HepG2 (cell line): ENCODE measurements at regions not wholly inside any gene's neighbourhood (a gene's known extent, or its start where the extent isn't known, plus 50 kb on each side); places are given as distances from the start of the nearest gene placed in this dataset.

Experiments
- ATAC-seq: fragments of 200-7000 bp; cut with Tn5 transposase; 3 replicates; pipeline ENCODE4 v1.9.1; 2020; ENCODE audit warnings: mild to moderate bottlenecking, moderate library complexity
- BruUV-seq: library from RNA; stranded (reverse); fragments of 400-500 nt; replicated peaks from 2 replicates; lab custom pipeline; 2021; lab: Mats Ljungman, UMichigan
- CTCF ChIA-PET: fragments of 300-600 bp; formaldehyde crosslinking; extraction: SDS; loops from one replicate; lab custom pipeline; 2021; ENCODE audit warnings: low total read pairs, inconsistent platforms, low intra/inter-chr PET ratio; lab: Yijun Ruan, JAX
- POLR2A ChIA-PET: fragments of 350-600 bp; sonication (Branson Sonifier 250); formaldehyde crosslinking; loops from one replicate; lab custom pipeline; 2020; ENCODE audit warnings: antibody characterized with exemption, inconsistent platforms; lab: Yijun Ruan, JAX
- DNase-seq: peaks from one replicate; pipeline ENCODE4 v3.0.0-alpha.2; 2015; ENCODE audit warnings: low spot score
- FAIRE-seq: peaks from 3 replicates; lab custom pipeline; 2011; peaks lifted over from hg19 to GRCh38; lab: Jason Lieb, UNC
- H2AFZ ChIP-seq: one replicate; pipeline ENCODE4 v1.6.1; 2011; ENCODE audit warnings: low read length, inconsistent platforms
- H3K27ac ChIP-seq: fragments of 300-600 bp; 3 replicates; pipeline ENCODE4 v1.8.0; 2011; ENCODE audit warnings: mixed run types, mild to moderate bottlenecking, mixed read lengths, low read length, inconsistent platforms; ENCODE audit not compliant: insufficient read depth; ENCODE audit errors: extremely low read length
- H3K27me3 ChIP-seq, 2 experiments: fragments of 200-600 bp in 1 of 2; 2 replicates in 1 of 2; 3 replicates in 1 of 2; pipeline versions ENCODE4 v1.6.0 to v1.8.0; 2011; ENCODE audit warnings: low read length in 2 of 2, mild to moderate bottlenecking in 2 of 2, moderate library complexity in 2 of 2, inconsistent platforms in 1 of 2; ENCODE audit not compliant: insufficient read depth in 2 of 2, control insufficient read depth in 1 of 2
- H3K36me3 ChIP-seq, 2 experiments: fragments of 200-600 bp in 1 of 2; replicated peaks in 1 of 2; 2 replicates in 1 of 2; 3 replicates in 1 of 2; pipeline versions ENCODE4 v1.5.1 to v1.8.0; 2011; ENCODE audit warnings: low read length in 2 of 2, inconsistent platforms in 1 of 2; ENCODE audit not compliant: insufficient read depth in 2 of 2, control insufficient read depth in 1 of 2
- H3K4me1 ChIP-seq: 2 replicates; pipeline ENCODE4 v1.5.1; 2012; ENCODE audit warnings: low read length, inconsistent platforms; ENCODE audit not compliant: insufficient read depth
- H3K4me2 ChIP-seq: 2 replicates; pipeline ENCODE4 v1.6.0; 2011; ENCODE audit warnings: low read depth, low read length, inconsistent platforms
- H3K4me3 ChIP-seq, 3 experiments: fragments of 200-600 bp in 1 of 3; sonication (generic), shearing (Covaris generic) in 1 of 3; replicated peaks in 1 of 3; 2 replicates each; pipeline ENCODE4 v1.5.1; 2011 to 2016; ENCODE audit warnings: low read length in 3 of 3, inconsistent platforms in 2 of 3, low read depth in 2 of 3, mild to moderate bottlenecking in 2 of 3, control low read depth in 1 of 3, mixed read lengths in 1 of 3; ENCODE audit not compliant: insufficient read depth in 1 of 3
- H3K79me2 ChIP-seq: one replicate; pipeline ENCODE4 v1.6.1; 2011; ENCODE audit warnings: low read length, inconsistent platforms; ENCODE audit not compliant: insufficient read depth
- H3K9ac ChIP-seq: 2 replicates; pipeline ENCODE4 v1.6.0; 2011; ENCODE audit warnings: mild to moderate bottlenecking, low read depth, low read length, inconsistent platforms; ENCODE audit not compliant: insufficient read depth
- H3K9me3 ChIP-seq: 2 replicates; pipeline ENCODE4 v1.5.1; 2012; ENCODE audit warnings: mild to moderate bottlenecking, low read length
- H4K20me1 ChIP-seq: 2 replicates; pipeline ENCODE4 v1.6.0; 2011; ENCODE audit warnings: inconsistent platforms, mild to moderate bottlenecking, low read length, moderate library complexity; ENCODE audit not compliant: insufficient read depth
- DMAP1 ChIP-seq: IDR thresholded peaks from 2 replicates; pipeline ENCODE4 v1.6.1; 2016
- EEA1 ChIP-seq: sonication (generic); formaldehyde crosslinking; IDR thresholded peaks from 2 replicates; pipeline ENCODE4 v1.5.1; 2020; ENCODE audit warnings: mild to moderate bottlenecking, missing genetic modification reagents, borderline replicate concordance
- FLYWCH1 ChIP-seq: sonication (generic); formaldehyde crosslinking; IDR thresholded peaks from 2 replicates; pipeline ENCODE4 v1.8.1; 2023; ENCODE audit warnings: mild to moderate bottlenecking, missing genetic modification reagents
- NCOA2 ChIP-seq: sonication (generic); formaldehyde crosslinking; IDR thresholded peaks from 2 replicates; pipeline ENCODE4 v1.8.0; 2022; ENCODE audit warnings: inconsistent platforms
- STAG1 ChIP-seq: sonication (generic); formaldehyde crosslinking; IDR thresholded peaks from 2 replicates; pipeline ENCODE4 v1.4.0; 2020; ENCODE audit warnings: missing genetic modification reagents
- ZNF138 ChIP-seq: sonication (generic); formaldehyde crosslinking; IDR thresholded peaks from 2 replicates; pipeline ENCODE4 v1.5.0; 2020; ENCODE audit warnings: mild to moderate bottlenecking, low read depth, missing genetic modification reagents
- ZNF550 ChIP-seq: sonication (generic); formaldehyde crosslinking; IDR thresholded peaks from 2 replicates; pipeline ENCODE4 v1.4.0; 2020; ENCODE audit warnings: mild to moderate bottlenecking, missing genetic modification reagents, borderline replicate concordance
- ZNF598 ChIP-seq: sonication (generic); formaldehyde crosslinking; IDR thresholded peaks from 2 replicates; pipeline ENCODE4 v1.5.1; 2020; ENCODE audit warnings: mild to moderate bottlenecking, missing genetic modification reagents, borderline replicate concordance
- WGBS: methylation state at CpG from one replicate; pipeline ENCODE4 v1.1.6; 2017; ENCODE audit warnings: low lambda C conversion rate; 5-methylcytosine and 5-hydroxymethylcytosine counted together
- in situ Hi-C: cut with HindIII; loops from 2 replicates; pipeline ENCODE4 v1.10.0; 2017; ENCODE audit warnings: low pct_unique_long_range_greater_than_20kb; ENCODE audit not compliant: extremely low pct_ligation_motif_present
- intact Hi-C: fragments of 100-400 bp; cut with micrococcal nuclease; formaldehyde crosslinking; loops from one replicate; pipeline ENCODE4 v1.10.0; 2022; ENCODE audit not compliant: unreplicated experiment
- TF ChIP-seq, protein P1 (sequence below): sonication (generic); formaldehyde crosslinking; IDR thresholded peaks from 2 replicates; pipeline ENCODE4 v1.8.1; 2023; ENCODE audit warnings: mild to moderate bottlenecking, inconsistent platforms, moderate library complexity, missing genetic modification reagents, borderline replicate concordance
- TF ChIP-seq, protein P2 (sequence below): sonication (generic); formaldehyde crosslinking; IDR thresholded peaks from 2 replicates; pipeline ENCODE4 v1.4.0; 2020; ENCODE audit warnings: missing genetic modification reagents
- TF ChIP-seq, protein P3 (sequence below): sonication (generic); formaldehyde crosslinking; IDR thresholded peaks from 2 replicates; pipeline ENCODE4 v1.4.0; 2020; ENCODE audit warnings: mild to moderate bottlenecking, low read depth, missing genetic modification reagents

DNA sequence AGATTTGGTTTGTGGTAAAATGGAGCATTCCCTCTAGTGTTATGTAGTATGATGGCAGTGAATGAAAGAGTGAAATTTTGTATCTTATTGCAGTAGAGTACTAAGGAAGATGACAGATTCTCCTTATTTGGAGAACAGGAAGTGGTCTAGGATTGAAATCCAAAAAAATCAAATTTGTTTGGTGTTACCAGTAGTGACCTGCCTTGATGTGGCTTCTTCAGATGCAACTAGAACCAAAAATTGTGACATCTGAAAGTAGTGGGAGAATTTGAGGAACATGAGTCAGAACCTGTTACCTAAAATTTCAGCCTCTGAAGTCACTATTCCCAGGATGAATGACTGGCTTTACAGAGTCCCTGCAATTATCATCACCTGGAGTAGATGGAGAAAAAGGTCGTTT lies 165.9 kb downstream of the KLF5 start:
- Histone ChIP-seq H3K9me3 (no peaks in the 10 kb centered on the region), H3K36me3 (no peaks in the 10 kb centered on the region), H3K27ac (no peak overlapping the region), H3K4me3 (no peak overlapping the region), H2AFZ (no peak overlapping the region), H3K9ac (no peak overlapping the region), H3K79me2 (no peaks in the 10 kb centered on the region), H3K27me3 (no peaks in the 10 kb centered on the region; a peak in 1 of 5 replicates), H4K20me1 (no peaks in the 10 kb centered on the region), H3K4me2 (no peak overlapping the region), H3K4me1 (peaks cover 18% of the 10 kb centered on the region)
- ATAC-seq, result no peak
- FAIRE-seq, result no peak
- no TSS peak for BruUV-seq
- in situ Hi-C loops (no loop called here), intact Hi-C loops (no loop called here)
- WGBS, result 0% methylated on average over 1 of the region's 1 CpG
- POLR2A ChIA-PET, result no interaction called here
- TF ChIP-seq EEA1 (CRISPR knock-in tag) (no peak), ZNF138 (no peak), NCOA2 (no peak), ZNF598 (CRISPR knock-in tag) (no peak), FLYWCH1 (CRISPR knock-in tag) (no peak)
- CTCF ChIA-PET, result no interaction called here
- no peak for DNase-seq

DNA sequence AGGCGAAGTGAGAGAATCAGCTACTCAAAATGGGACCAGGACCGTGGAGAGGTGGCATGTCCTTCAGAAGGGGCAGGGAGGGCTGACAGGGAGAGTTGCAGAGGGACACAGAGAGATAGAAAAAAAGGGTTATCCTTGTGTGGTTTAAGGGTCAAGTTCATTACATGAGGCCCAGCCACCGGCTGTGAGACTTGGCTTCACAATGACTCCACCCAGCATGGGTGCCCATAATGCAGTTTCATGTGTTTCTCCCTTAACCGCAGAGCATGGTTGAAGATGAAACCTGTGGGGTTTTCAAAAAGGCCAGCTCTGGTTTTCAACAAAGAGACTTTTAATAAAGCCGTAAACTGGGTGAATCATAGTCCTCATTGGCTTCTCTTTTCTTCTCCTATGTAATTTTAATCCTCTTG lies 164.6 kb downstream of the KLF5 start:
- H3K27ac ChIP-seq, result no peak overlapping the region
- no TSS peak for BruUV-seq
- peaks cover 23% of the 10 kb centered on the region for H3K4me1 ChIP-seq
- H3K9ac ChIP-seq, result no peak overlapping the region
- CTCF ChIA-PET, result no interaction called here
- POLR2A ChIA-PET, result no interaction called here
- no peaks in the 10 kb centered on the region for H3K9me3 ChIP-seq
- H2AFZ ChIP-seq, result no peak overlapping the region
- WGBS, result 13% methylated on average over 5 of the region's 5 CpGs
- in situ Hi-C loops, result no loop called here
- no peak for DNase-seq
- no peak overlapping the region for H3K4me2 ChIP-seq
- H3K36me3 ChIP-seq, result no peaks in the 10 kb centered on the region
- TF ChIP-seq ZNF550 (no peak), STAG1 (CRISPR knock-in tag) (no peak), DMAP1 (CRISPR knock-in tag) (no peak)
- TF ChIP-seq, protein P1, sequence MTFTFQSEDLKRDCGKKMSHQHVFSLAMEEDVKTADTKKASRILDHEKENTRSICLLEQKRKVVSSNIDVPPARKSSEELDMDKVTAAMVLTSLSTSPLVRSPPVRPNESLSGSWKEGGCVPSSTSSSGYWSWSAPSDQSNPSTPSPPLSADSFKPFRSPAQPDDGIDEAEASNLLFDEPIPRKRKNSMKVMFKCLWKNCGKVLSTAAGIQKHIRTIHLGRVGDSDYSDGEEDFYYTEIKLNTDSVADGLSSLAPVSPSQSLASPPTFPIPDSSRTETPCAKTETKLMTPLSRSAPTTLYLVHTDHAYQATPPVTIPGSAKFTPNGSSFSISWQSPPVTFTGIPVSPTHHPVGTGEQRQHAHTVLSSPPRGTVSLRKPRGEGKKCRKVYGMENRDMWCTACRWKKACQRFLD (CRISPR knock-in tag), result no peak
- TF ChIP-seq, protein P2, sequence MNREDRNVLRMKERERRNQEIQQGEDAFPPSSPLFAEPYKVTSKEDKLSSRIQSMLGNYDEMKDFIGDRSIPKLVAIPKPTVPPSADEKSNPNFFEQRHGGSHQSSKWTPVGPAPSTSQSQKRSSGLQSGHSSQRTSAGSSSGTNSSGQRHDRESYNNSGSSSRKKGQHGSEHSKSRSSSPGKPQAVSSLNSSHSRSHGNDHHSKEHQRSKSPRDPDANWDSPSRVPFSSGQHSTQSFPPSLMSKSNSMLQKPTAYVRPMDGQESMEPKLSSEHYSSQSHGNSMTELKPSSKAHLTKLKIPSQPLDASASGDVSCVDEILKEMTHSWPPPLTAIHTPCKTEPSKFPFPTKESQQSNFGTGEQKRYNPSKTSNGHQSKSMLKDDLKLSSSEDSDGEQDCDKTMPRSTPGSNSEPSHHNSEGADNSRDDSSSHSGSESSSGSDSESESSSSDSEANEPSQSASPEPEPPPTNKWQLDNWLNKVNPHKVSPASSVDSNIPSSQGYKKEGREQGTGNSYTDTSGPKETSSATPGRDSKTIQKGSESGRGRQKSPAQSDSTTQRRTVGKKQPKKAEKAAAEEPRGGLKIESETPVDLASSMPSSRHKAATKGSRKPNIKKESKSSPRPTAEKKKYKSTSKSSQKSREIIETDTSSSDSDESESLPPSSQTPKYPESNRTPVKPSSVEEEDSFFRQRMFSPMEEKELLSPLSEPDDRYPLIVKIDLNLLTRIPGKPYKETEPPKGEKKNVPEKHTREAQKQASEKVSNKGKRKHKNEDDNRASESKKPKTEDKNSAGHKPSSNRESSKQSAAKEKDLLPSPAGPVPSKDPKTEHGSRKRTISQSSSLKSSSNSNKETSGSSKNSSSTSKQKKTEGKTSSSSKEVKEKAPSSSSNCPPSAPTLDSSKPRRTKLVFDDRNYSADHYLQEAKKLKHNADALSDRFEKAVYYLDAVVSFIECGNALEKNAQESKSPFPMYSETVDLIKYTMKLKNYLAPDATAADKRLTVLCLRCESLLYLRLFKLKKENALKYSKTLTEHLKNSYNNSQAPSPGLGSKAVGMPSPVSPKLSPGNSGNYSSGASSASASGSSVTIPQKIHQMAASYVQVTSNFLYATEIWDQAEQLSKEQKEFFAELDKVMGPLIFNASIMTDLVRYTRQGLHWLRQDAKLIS (CRISPR knock-in tag), result no peak
- TF ChIP-seq, protein P3, sequence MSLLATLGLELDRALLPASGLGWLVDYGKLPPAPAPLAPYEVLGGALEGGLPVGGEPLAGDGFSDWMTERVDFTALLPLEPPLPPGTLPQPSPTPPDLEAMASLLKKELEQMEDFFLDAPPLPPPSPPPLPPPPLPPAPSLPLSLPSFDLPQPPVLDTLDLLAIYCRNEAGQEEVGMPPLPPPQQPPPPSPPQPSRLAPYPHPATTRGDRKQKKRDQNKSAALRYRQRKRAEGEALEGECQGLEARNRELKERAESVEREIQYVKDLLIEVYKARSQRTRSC (CRISPR knock-in tag), result no peak
- TF ChIP-seq, all 625 proteins: peak for 0
- ATAC-seq (no peak), FAIRE-seq (no peak)
- H3K79me2 ChIP-seq, result no peaks in the 10 kb centered on the region
- no peaks in the 10 kb centered on the region; a peak in 1 of 5 replicates for H3K27me3 ChIP-seq
- H3K4me3 ChIP-seq, result no peak overlapping the region
- intact Hi-C loops, result no loop called here
- H4K20me1 ChIP-seq, result no peaks in the 10 kb centered on the region
